ENCODE measurements at regions not wholly inside any gene's neighbourhood (a gene's known extent, or its start where the extent isn't known, plus 50 kb on each side); places are given as distances from the start of the nearest gene placed in this dataset.

- TF ChIP-seq POLR2AphosphoS5 (IDR thresholded peaks at IDR 0.05) (no peak), CTCF (IDR thresholded peaks at IDR 0.05; ENCODE audit: poor library complexity, severe bottlenecking) (no peak), MXI1 (conservative IDR thresholded peaks at IDR 0.05; ENCODE audit: poor library complexity, severe bottlenecking) (no peak), REST (IDR thresholded peaks at IDR 0.05; ENCODE audit: borderline replicate concordance) (no peak), EP300 (conservative IDR thresholded peaks at IDR 0.05; ENCODE audit: poor library complexity, severe bottlenecking) (no peak), TAF1 (IDR thresholded peaks at IDR 0.05; ENCODE audit: low read depth) (no peak), SMC3 (conservative IDR thresholded peaks at IDR 0.05; ENCODE audit: poor library complexity) (no peak), EZH2 (IDR thresholded peaks at IDR 0.05; ENCODE audit: borderline replicate concordance, insufficient read depth, low read length, poor library complexity, severe bottlenecking) (no peak), RAD21 (conservative IDR thresholded peaks at IDR 0.05) (no peak)
Measured at GRCh38 chr2:58419983-58420382, 178.9 kb upstream of the FANCL start.
